ENCODE measurements at regions not wholly inside any gene's neighbourhood (a gene's known extent, or its start where the extent isn't known, plus 50 kb on each side); places are given as distances from the start of the nearest gene placed in this dataset.

GRCh38 chr5:173498739-173499470 is 117.5 kb downstream of the BOD1 start:
- TF ChIP-seq CTCF (IDR thresholded peaks at IDR 0.05): no peak
- TF ChIP-seq POLR2A (IDR thresholded peaks at IDR 0.05): no peak

Measured in lower leg skin (tissue), 3 donors.